Activated CD4-positive, alpha-beta T cell treated with anti-CD3 and anti-CD28 coated beads for 1 hour (primary cell): ENCODE measurements at regions not wholly inside any gene's neighbourhood (a gene's known extent, or its start where the extent isn't known, plus 50 kb on each side); places are given as distances from the start of the nearest gene placed in this dataset.

Source experiments
- DNase-seq: peaks from one replicate; pipeline ENCODE4 v3.0.0-alpha.2; 2020

DNA sequence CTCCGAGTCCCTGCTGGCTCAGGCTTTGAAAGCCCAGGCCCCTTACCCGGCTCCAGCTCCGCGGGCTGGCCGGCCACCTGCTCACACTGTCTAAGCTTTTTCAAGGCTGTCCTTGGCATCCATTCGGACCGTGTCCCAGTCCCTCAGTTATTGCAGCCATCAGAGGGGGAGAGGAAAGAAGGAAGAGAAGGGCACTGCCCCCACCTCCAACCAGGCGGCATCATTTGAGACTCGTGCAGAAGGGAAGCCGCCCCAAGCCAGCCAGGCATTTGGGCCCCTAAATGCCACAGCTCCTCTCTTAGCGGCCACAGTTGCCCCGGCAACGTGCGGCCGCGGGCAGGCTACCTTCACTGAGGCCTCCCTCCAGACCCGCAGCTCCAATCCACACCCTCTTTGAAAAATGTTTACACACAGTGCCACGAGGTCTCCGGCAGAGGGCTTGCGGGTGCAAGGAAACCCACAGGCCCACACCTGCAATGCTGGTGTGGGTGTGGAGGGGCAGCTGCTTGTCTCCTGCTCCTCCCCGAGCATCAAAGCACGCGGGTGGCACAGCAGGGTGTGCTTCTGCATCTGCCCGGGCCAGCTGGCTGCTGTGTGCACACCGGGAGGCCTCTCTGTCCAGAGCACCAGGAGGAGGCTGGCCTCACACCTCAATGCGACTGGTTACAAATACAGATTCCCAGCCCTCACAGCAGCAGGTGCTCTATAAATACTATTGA is 124.4 kb downstream of the CTTN start:
- no peak for DNase-seq

DNA sequence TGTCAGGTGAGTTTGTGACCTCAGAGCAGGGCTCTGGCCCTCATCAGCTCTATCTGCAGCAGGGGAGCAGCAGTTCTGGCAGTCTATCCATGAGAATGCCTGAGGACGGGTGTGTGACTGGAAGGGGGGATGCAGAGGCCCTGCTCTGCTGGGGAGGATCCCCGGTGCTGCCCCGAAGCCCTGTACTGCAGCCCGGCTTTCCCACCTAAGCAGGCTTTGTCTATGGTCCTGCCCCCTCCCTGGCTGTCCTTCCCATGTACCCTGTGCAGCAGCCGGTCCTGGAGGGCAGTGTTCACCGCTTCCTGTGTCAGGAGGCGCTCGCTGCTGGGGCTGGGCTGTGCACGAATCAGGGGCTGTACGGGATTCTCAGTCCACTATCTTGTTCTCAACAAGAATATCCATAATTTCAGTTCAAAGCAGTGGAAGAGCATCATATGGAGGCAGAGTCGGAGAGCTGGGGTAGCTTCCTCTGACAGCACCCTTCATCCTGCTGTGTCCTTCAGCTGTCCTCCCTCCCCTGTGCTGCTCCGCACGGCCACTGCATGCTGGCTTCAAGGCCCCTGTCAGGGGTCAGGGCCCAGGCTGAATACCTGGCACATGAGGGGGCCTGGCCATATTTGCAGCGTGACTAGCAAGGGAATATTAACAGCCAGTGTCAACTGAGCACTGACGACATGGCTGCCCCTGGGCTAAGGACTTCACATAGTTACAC is 125.2 kb downstream of the CTTN start:
- no peak for DNase-seq

DNA sequence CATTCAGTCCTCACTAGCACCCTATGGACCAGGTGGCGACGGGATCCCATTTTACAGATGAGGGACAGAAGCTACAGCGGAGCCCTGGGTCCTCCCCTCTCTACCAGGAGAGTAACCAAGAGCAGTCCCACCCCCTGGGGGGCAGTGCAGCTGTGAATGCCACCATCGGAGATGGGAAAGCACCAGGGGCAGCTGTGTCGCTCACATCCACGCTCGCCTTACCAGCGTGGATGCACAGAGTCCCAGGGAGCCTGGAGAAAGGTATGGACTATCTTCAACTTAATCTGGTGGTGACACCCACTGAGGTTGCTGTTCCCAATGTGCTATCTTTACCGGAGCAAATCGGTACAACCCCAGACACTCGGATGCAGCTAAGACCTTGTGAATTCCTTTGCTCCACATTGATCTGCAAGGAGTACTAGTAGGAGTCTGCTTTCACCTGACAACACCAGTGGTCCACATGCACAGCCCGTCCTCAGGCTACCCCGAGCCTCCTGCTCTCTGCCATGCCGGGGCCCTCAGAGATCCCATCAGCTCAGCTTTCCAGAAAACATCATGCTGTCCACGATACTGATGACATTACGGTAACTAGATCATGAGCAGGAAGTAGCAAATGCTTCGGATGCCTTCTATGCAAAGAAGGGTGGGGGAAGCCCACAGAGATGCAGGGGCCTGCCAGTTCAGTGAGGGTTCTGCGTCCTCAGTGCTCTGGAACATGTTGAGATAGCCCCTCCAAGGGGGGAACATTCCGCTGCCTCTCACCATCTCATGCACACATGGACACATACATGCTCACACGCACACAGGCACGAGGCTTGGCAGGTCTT is 126.0 kb downstream of the CTTN start:
- DNase-seq: no peak

DNA sequence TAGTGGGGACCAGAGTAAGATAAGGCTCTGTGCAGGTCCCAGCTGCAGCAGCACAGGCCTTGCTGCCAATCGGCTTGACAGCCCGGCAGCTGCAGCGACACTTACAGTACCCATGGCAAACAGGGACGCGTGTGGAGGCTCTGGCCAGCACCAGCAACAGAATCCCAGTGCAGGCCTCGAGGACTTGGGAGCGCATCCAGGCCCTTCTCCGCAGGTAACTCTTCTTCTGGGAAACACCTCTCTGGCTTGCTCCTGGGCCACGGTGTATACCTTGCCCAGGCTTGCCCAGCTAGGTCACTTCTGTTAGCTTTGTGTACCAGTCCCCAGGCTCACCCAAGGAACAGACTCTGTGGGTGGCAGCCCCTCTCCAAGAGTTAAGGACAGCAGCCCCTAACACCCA is 126.7 kb downstream of the CTTN start:
- no peak for DNase-seq

DNA sequence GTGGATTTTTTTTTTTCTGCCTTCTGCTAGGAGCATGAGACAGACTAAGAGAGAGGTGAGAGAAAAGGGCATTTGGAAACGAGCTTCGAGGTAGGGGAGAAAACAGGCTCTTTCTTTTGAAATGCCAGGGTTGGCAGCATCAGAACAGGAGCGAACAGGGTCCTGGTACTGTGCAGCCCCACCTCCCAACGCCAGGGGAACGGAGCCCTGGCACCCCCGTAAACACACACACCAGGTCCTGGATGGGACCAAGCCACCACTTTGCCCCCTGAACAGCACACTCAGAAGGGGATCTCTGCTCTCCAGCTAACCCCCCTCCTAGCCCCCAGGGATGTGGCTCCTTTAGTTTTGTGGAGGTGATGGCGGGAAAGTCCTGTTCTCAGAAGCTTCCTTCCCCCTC is 127.1 kb downstream of the CTTN start:
- DNase-seq: no peak

DNA sequence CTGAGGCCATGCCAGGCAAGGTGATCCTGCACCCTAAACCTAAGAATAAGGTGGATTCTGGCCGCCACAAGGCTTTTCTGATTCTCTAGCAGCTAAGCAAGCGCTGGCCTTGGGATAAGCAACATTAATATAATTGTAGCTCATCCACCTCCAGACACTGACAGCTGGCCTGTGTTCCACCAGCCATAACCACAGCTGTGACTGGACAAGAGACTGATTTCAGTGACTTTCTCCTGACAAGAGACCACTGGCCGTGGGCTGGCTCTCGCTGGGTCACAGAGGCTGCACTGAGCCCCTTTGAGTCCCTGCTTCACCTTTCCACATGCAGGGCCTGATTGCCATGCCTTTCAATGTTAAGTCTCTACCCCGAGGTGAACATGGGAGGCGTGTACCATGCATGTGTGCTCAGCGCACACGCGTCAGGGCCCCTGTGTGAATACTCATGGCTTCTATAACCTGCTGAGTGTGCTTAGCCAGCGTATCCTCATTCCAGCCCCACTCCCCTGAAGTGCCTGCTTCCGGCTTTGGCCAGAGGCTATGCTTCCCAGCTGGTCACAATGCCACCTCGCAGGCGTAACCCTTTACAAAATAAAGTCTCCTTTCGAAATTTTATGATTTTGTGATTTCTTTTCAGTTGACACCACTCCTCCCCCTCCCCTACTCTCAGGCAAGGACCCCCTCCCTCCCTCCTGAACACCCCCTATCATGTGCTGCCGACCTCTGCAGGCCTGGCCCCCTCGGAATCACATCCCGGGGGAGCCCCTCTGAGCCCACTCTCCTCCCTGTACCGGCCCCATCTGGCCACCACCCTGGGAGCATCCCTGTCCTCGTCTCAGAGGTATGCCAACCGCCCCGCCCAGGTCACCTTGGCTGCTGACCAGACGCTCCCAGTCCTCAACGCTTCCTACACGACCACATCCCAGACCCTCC is 128.1 kb downstream of the CTTN start:
- DNase-seq: no peak

DNA sequence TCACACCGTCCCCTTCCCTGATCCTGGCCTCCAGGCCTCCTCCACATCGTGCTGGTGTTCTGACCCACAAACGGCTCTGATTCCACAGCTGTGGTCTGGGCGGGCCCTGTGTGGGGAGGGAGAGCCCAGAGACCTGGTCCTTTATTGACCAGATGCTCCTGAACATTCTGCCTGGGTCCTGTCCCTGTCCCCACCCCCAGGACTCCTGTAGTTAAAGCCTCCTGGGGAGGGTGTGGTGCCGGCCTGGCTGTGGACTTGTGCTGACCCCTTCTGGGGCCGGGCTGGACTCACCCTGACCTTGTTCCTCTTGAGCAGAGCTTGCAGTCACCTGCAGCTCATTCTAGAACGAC is 128.7 kb downstream of the CTTN start:
- DNase-seq: no peak

DNA sequence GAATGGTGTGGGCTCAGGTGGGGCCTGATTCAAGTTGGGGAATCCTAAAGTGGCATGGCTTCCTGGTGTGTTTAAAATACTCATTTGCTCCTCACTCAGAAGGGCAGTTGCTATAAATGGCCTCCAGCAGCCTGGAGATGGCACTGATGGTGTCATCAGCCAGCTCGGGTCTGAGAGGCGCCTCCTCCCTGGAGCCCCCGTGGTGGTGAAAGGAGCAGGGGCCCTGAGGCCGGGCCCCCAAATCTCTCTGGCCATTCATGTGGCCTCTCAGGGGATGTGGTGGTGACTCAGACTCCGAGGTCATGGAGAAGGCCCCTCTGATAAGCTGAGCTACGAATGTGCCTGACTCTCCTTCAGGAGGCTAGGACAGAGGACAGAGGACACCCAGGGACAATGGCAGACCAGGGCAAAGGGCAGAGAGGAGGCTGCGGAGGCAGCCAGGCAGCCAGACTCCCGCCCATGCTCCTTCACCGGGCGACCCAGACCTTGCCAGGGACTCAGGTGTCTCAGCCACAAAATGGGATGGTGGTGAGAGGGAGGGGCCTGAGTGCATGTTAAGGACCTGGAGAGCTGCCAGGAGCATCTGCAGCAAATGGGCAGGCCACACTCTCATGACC is 129.2 kb downstream of the CTTN start:
- no peak for DNase-seq

DNA sequence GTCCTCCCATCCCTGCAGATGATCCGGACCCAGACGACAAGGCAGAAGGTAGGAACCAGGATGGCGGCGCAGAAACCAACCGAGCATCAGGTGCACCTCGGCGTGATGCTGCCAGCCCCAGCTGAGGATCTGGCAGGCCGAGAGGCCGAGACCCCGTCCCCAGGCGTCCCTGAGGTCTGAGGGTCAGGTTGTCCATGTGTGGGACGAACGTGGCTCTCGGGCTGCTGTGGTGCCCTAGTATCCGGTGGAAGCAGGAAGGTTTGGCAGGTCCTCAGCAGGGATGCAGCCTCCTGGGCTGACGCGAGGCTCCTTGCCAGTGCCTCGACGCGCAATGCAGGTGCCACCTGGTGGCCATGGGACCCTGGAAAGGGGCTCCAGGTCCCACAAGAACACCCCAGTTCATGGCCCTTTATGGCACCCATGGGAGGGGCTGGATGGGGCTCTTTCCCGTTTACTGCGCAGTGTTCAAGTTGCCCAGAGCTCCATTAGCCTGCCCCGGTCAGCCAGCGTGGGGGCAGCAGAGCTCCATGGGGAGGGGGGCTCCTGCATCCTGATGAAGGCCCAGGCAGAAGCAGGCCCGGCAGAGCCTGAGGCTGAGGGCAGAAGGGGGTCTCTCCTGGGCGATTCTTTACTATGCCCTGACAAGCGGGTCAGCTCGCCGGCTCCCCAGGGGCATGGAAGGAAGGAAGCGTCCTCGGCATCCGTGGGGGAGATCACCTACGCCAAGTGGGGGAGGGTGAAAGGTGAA is 129.9 kb downstream of the CTTN start:
- no peak for DNase-seq

DNA sequence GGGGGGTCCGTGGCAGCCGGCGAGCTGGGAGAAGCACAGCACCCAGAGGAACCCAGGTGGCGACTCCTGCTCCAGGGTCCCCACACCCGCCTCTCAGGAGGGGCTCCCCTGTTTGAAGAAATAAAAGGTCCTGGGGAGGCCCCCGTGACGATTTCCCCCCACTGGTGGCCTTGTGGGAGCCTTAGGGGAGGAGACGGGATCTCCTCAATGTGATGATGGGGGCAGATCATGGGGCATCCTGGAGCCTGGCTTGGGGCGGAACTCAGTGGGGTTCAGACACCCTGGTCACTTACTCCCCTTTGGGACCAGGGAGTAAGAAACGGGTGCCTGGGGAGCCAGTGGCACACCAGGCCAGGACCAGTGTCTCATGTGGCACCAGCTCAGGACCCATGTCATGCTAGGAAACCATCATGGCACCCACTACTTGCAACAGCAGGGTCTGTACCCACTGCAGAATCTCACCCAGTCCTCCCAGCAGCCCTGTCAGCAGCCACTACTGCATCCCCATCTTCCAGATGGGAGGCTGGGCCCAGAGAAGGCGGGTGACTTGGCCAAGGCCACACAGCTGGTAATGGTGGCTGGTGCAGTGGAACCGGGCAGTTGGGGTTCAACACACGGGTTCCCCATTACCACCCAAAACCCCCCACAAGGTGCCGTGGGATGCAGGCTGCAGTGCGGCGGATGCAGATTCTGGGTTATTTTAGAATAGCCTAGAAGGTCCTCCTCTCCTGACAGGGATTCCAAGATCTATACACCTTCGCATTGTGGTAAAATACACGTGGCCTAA is 130.7 kb downstream of the CTTN start:
- DNase-seq: no peak

DNA sequence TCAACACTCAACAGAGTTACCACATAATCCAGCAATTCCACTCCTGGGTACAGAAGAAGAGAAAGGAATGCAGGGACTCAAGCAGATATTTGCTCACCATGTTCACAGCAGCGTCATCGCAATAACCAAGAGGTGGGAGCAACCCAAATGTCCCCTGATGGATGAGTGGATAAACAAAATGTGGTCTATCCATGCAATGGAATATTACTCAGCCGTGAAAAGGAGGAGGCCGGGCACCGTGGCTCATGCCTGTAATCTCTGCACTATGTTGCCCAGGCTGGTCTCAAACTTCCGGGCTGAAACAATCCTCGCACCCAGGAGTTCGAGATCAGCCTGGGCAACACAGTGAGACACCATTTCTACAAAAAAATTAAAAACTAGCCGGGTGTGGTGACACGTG is 131.7 kb downstream of the CTTN start:
- DNase-seq: no peak

DNA sequence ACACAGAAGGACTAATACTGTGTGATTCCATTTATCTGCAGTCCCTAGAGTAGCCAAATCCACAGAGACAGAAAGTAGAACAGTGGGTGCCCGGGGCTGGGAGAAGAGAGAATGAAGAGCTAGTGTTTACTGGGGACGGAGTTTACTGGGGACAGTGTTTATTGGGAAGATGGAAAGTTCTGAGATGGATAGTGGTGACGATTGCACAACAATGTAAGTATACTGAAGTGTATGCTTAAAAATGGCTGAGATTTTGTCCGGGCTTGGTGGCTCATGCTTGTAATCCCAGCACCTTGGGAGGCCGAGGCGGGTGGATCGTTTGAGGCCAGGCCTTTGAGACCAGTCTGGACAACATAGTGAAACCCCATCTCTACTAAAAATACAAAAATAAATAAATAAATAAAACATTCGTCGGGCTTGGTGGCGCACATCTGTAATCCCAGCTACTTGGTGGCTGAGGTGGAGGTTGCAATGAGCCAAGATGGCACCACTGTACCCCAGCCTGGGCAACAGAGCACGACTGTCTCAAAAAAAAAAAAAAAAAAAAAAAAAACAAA is 132.4 kb downstream of the CTTN start:
- no peak for DNase-seq

DNA sequence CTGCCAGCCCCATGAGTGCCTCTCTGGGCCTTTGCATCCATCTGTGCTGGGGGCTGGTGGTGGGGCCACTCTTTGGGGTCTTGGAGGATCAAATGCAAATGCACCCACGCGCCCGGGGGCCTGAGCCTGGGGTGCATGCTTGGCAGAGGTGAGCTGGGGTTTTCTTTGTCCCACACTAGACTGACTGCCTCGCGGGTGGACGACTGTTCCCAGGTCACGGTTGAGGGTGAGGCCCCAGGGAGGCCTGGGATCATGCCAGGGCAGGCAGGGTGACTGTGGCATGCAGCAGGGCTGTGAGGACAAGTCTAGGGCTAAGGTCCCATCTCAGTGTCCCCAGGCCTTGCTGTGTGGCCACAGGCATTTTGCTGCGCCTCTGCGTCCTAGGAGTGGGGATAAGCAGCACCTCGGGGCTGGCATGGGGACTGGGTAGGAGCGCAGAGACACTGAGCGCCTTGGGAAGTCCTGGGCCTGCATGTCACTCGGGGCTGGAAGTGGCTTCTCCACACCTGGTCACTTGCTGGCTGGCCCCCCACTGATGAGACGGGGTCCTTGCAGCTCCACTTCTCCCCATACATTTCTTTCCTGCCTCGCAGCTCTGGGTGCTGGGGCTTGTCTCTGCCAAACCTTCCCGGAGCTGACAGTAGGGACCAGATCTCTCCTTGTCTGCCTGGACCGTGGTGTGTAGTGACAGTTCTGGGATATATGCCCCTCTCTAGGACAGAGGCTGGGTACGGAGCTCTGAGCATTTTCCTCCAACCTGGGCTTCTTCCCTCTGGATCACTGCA is 133.1 kb downstream of the CTTN start:
- no peak for DNase-seq

DNA sequence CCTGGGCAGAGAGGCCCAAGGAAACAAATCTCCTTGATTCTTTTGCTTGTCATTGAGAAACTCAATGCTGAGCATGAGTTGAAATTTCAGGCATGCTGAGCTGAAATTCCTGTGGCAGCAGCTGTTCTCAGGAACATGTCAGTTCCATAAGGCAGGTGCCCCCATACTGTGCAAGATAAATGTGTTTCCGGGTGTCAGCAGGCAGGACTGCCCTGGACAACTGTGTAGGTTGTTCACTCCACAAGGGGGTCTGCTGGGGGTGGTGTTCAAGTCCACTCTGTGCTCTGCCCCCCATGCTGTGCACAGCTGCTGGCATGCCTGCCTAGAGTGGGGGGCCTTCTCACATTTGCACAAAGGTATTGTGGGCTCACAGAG is 133.7 kb downstream of the CTTN start:
- DNase-seq: no peak

DNA sequence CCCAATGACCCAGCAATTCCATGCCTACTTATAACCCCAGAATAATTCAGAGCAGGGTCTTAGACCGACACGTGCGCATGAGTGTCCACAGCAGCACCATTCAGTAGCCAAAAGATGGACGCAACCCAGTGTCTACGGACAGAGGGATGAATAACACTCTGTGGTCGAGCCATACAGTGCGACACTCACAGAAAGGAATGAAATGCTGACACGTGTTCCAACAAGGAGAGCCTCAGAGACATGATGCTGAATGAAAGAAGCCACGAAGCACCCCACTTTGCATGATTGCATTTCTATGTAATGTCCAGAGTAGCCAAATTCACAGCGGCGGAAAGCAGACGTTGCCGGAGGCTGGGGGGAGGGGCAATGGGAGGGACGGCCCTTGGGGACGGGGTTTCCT is 134.4 kb downstream of the CTTN start:
- no peak for DNase-seq

DNA sequence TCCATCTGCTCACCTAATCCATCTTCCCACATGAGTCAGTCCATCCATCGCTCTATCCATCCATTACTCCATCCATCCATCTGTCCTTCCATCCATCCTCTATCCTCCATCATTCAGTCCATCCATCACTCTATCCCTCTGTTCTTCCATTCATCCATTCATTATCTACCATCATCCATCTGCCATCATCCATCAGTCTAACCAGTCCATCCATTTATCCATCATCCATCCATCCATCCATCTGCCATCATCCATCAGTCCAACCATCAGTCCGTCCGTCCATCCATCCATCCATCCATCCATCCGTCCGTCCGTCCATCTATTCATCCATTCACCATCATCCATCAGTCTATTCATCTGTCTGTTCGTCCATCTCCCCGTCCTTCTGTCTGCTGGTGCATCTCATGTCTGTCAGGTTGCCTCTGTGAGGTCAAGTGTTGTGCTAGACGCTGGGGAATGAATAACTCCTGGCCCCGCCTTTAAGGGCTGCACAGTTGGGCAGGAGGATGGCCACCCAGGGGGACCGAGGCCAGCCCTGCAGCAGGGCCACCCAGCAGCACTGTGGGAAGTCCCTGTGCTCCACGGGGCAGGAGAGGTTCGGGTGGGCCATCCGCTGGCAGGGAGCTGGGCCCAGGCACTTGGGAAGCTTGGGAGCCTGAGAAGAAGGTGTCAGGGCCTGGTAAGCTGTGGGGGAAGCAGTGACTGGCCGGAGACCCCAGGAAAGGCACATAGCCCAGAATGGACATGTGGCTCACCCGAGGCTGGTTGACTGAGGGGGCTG is 137.1 kb downstream of the CTTN start:
- no peak for DNase-seq

DNA sequence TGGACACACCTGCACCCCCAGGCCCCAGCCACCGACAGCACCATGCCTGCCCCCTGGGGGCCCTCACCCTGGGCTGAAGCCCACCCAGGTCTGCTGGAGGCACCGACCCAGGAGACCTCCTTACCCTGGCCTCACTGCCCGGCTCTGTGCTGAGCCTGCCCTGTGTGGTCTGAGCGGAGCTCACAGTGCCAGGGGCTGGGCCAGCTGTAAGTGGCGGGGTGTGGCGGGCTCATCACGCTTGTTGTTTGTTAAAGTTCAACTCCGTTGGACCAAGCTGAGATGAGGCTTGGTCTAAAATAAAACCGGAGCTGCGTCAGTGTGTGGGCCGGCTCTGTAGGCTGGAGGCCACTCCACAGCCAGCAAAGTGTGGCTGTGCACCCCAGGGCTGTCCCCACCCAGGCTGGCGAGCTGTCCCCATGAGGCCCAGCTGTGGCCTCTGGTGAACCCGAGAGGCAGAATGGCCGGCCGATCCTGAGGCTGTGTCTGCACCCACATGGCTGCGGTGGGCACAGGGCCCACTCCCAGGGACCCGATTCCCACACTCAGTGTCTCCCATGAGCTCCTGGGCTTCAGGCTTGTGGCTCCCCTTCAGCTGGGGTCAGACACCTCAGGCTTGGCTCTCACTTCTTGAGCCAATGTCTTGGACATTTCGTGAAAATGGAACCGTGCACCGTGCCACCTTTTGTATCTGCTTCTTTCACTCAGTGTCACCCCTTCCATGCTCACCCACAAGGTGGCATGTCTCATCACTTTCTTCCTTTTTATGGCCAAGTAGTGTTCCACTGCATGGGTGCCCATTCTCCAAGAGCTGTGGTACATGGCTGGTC is 137.9 kb downstream of the CTTN start:
- DNase-seq: no peak
